GM12878 (cell line): ENCODE measurements at regions not wholly inside any gene's neighbourhood (a gene's known extent, or its start where the extent isn't known, plus 50 kb on each side); places are given as distances from the start of the nearest gene placed in this dataset.

Experiments
- ATAC-seq: fragments of 200-7000 bp; cut with Tn5 transposase; 3 replicates; pipeline ENCODE4 v1.9.1; 2020; ENCODE audit warnings: mild to moderate bottlenecking, moderate library complexity
- BruUV-seq: library from RNA; stranded (reverse); fragments of 400-500 nt; replicated peaks from 2 replicates; lab custom pipeline; 2021; lab: Mats Ljungman, UMichigan
- CTCF ChIA-PET: fragments of 300-600 bp; sonication (Branson Sonifier 250); formaldehyde crosslinking; extraction: SDS; loops from one replicate; lab custom pipeline; 2021; ENCODE audit warnings: inconsistent platforms; lab: Yijun Ruan, JAX
- POLR2A ChIA-PET: fragments of 350-600 bp; formaldehyde crosslinking; extraction: SDS; loops from one replicate; lab custom pipeline; 2021; ENCODE audit warnings: inconsistent platforms; lab: Charles Lee
- RAD21 ChIA-PET: fragments of 300-600 bp; sonication (Branson Sonifier 250); formaldehyde crosslinking; loops from one replicate; lab custom pipeline; 2023; ENCODE audit warnings: antibody characterized with exemption; ENCODE audit not compliant: unreplicated experiment; lab: Charles Lee
- SMC1A ChIA-PET: fragments of 300-600 bp; sonication (Branson Sonifier 250); formaldehyde crosslinking; loops from one replicate; lab custom pipeline; 2023; ENCODE audit not compliant: unreplicated experiment, uncharacterized antibody; lab: Charles Lee
- DNase-seq: peaks from one replicate; pipeline ENCODE4 v3.0.0-alpha.2; 2011; ENCODE audit warnings: low read depth, low spot score
- FAIRE-seq: peaks from 3 replicates; lab custom pipeline; 2011; peaks lifted over from hg19 to GRCh38; lab: Jason Lieb, UNC
- H2AFZ ChIP-seq: 2 replicates; pipeline ENCODE4 v1.6.0; 2011; ENCODE audit warnings: low read depth, low read length, control low read depth; ENCODE audit not compliant: control insufficient read depth
- H3K27ac ChIP-seq: 2 replicates; pipeline ENCODE4 v1.5.1; 2011; ENCODE audit warnings: control low read depth; ENCODE audit not compliant: control insufficient read depth, insufficient read depth
- H3K27me3 ChIP-seq, 2 experiments: replicated peaks in 1 of 2; 2 replicates each; pipeline versions ENCODE4 v1.6.0 to v1.6.1; 2011; ENCODE audit warnings: low read length in 1 of 2; ENCODE audit not compliant: control insufficient read depth in 2 of 2, insufficient read depth in 2 of 2
- H3K36me3 ChIP-seq, 2 experiments: 2 replicates each; pipeline ENCODE4 v1.5.1; 2011; ENCODE audit warnings: low read length in 1 of 2; ENCODE audit not compliant: control insufficient read depth in 2 of 2, insufficient read depth in 2 of 2
- H3K4me1 ChIP-seq: 2 replicates; pipeline ENCODE4 v1.6.1; 2011; ENCODE audit warnings: mild to moderate bottlenecking, low read length, moderate library complexity, mixed read lengths; ENCODE audit not compliant: control insufficient read depth, insufficient read depth
- H3K4me2 ChIP-seq: 2 replicates; pipeline ENCODE4 v1.6.0; 2011; ENCODE audit warnings: control low read depth; ENCODE audit not compliant: control insufficient read depth, insufficient read depth
- H3K4me3 ChIP-seq: fragments of 200-600 bp; sonication (generic); 2 replicates; pipeline ENCODE4 v1.5.1; 2016
- H3K79me2 ChIP-seq: 2 replicates; pipeline ENCODE4 v1.6.0; 2011; ENCODE audit warnings: low read length; ENCODE audit not compliant: control insufficient read depth, insufficient read depth
- H3K9ac ChIP-seq: 2 replicates; pipeline ENCODE4 v1.8.0; 2011; ENCODE audit warnings: low read length, control low read depth, mixed read lengths; ENCODE audit not compliant: control insufficient read depth, insufficient read depth
- H3K9me3 ChIP-seq: replicated peaks from 3 replicates; pipeline ENCODE4 v1.5.1; 2011; ENCODE audit warnings: mild to moderate bottlenecking, low read length; ENCODE audit not compliant: control insufficient read depth, insufficient read depth
- H4K20me1 ChIP-seq: 2 replicates; pipeline ENCODE4 v1.6.0; 2011; ENCODE audit not compliant: control insufficient read depth, insufficient read depth
- CTCF ChIP-seq, 3 experiments: IDR thresholded peaks in 2 of 3; conservative IDR thresholded peaks in 1 of 3; 2 replicates each; pipeline ENCODE4 v1.5.1; 2011; ENCODE audit warnings: low read depth in 3 of 3, low read length in 3 of 3, mild to moderate bottlenecking in 3 of 3, control low read depth in 2 of 3, moderate library complexity in 2 of 3, inconsistent platforms in 1 of 3, mixed read lengths in 1 of 3; ENCODE audit not compliant: control insufficient read depth in 2 of 3, insufficient read depth in 1 of 3; ENCODE audit errors: extremely low read depth in 1 of 3
- E4F1 ChIP-seq: fragments of 450-650 bp; IDR thresholded peaks from 2 replicates; pipeline ENCODE4 v1.6.1; 2018; ENCODE audit warnings: borderline replicate concordance, mild to moderate bottlenecking; ENCODE audit not compliant: partially characterized antibody
- GATAD2B ChIP-seq: fragments of 450-650 bp; conservative IDR thresholded peaks from 2 replicates; pipeline ENCODE4 v1.6.1; 2017; ENCODE audit warnings: low read depth, mild to moderate bottlenecking, moderate library complexity
- IKZF1 ChIP-seq: fragments of 450-650 bp; conservative IDR thresholded peaks from 2 replicates; pipeline ENCODE4 v1.6.1; 2017; ENCODE audit warnings: antibody characterized with exemption, mild to moderate bottlenecking
- MAX ChIP-seq: IDR thresholded peaks from 2 replicates; pipeline ENCODE4 v1.6.1; 2012; ENCODE audit warnings: low read depth, low read length, improper control_type of control experiment
- RAD21 ChIP-seq: IDR thresholded peaks from 2 replicates; pipeline ENCODE4 v1.6.1; 2011; ENCODE audit warnings: mild to moderate bottlenecking, low read depth, low read length, moderate library complexity; ENCODE audit not compliant: insufficient read depth
- SMC3 ChIP-seq: IDR thresholded peaks from 2 replicates; pipeline ENCODE4 v1.6.1; 2011; ENCODE audit warnings: low read length, improper control_type of control experiment, borderline replicate concordance
- SPI1 ChIP-seq: IDR thresholded peaks from 2 replicates; pipeline ENCODE4 v1.6.1; 2011; ENCODE audit warnings: low read depth, mild to moderate bottlenecking, low read length, moderate library complexity, borderline replicate concordance; ENCODE audit not compliant: insufficient read depth
- WGBS: methylation state at CpG from one replicate; pipeline ENCODE4 v1.1.6; 2016; ENCODE audit warnings: low lambda C conversion rate; ENCODE audit not compliant: insufficient replicate concordance, insufficient coverage; ENCODE audit errors: missing lambda C conversion rate; 5-methylcytosine and 5-hydroxymethylcytosine counted together
- in situ Hi-C: fragments of 300-500 bp; cut with MboI; formaldehyde crosslinking; loops from 9 replicates; pipeline ENCODE4 v1.14.3; 2018; ENCODE audit warnings: mixed read lengths
- intact Hi-C: fragments of 100-400 bp; cut with micrococcal nuclease; formaldehyde crosslinking; loops from one replicate; pipeline ENCODE4 v1.14.2; 2022; ENCODE audit not compliant: unreplicated experiment

- CTCF ChIA-PET, result interaction anchor here (0.5 to 5.2 kb wide), 28 partner anchors 10 to 1026 kb away, joined by 3 to 39 read pairs (median 4); no protein-coding TSS in a partner anchor
- Histone ChIP-seq H2AFZ (0 out of 2 replicates have a peak overlapping the region, but pooled peaks have one; percentile 19), H3K36me3 (no peaks in the 10 kb centered on the region), H3K79me2 (no peaks in the 10 kb centered on the region), H4K20me1 (no peaks in the 10 kb centered on the region), H3K27ac (no peak overlapping the region), H3K4me3 (no peak overlapping the region), H3K9me3 (no peaks in the 10 kb centered on the region; the same call in 2 of the 3 replicates), H3K9ac (no peak overlapping the region), H3K27me3 (no peaks in the 10 kb centered on the region), H3K4me1 (no peaks in the 10 kb centered on the region), H3K4me2 (no peak overlapping the region)
- RAD21 ChIA-PET, result interaction anchor here (1.5 to 1.9 kb wide), 3 partner anchors 376 to 1027 kb away, joined by 6 to 8 read pairs (median 7); no protein-coding TSS in a partner anchor
- FAIRE-seq (no peak), ATAC-seq (peak; percentile 71), DNase-seq (no peak)
- intact Hi-C loops (loop anchor here (10.0 kb wide), 2 partner anchors 111 to 381 kb away; no protein-coding TSS in a partner anchor), in situ Hi-C loops (loop anchor here (10.0 kb wide), 1 partner anchor 381 kb away; no protein-coding TSS in a partner anchor)
- BruUV-seq, result no TSS peak
- POLR2A ChIA-PET, result no interaction called here
- SMC1A ChIA-PET, result interaction anchor here (0.6 to 1.4 kb wide), 4 partner anchors 8 to 558 kb away, joined by 3 to 6 read pairs (median 3); no protein-coding TSS in a partner anchor
- 12% methylated on average over 25 of the region's 25 CpGs for WGBS
- TF ChIP-seq SMC3 (peak; percentile 50), RAD21 (peak; percentile 43), IKZF1 (peak; percentile 58), SPI1 (peak; percentile 18; the same call in 1 of the 2 replicates), GATAD2B (0 out of 2 replicates have a peak, but pooled peaks have one; percentile 24), CTCF (IDR thresholded peaks at IDR 0.05 in 2 of 3, conservative IDR thresholded peaks at IDR 0.05 in 1 of 3; ENCODE audit: control insufficient read depth in 2 of 3, extremely low read depth in 1 of 3, insufficient read depth in 1 of 3, low read depth in 3 of 3, low read length in 3 of 3) (peak; percentile 51 to 63 (median 57)), MAX (no peak), E4F1 (no peak)
Measured at GRCh38 chr16:5615868-5616642, 518.5 kb upstream of the EEF2KMT start.
